ENCODE measurements at regions not wholly inside any gene's neighbourhood (a gene's known extent, or its start where the extent isn't known, plus 50 kb on each side); places are given as distances from the start of the nearest gene placed in this dataset.
"Not testable (repeated sequence)": the region's sequence is repeated elsewhere in the genome, so short reads cannot be mapped to it uniquely, and the experiment has no call there.

DNA sequence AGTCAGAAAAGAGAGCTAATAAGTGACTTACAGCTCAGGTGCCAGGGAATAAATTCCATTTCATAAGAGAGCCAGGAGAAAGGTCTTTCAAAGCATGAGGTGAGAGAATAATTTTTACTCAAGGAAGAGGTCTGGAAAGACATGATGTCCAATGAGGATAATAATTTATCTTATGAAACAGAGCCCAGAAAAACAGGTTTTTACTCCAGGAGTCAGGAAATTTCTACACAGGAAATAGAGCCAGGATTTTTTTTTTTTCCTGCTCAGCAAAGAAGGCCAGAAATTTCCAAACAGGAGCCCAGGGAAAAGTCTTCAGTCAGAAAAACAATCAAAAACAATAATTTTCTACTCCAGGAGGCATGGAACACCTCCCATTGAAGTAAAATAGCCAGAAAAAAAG, 1185.7 kb upstream of the TSPY4 start:
- no peak for DNase-seq

DNA sequence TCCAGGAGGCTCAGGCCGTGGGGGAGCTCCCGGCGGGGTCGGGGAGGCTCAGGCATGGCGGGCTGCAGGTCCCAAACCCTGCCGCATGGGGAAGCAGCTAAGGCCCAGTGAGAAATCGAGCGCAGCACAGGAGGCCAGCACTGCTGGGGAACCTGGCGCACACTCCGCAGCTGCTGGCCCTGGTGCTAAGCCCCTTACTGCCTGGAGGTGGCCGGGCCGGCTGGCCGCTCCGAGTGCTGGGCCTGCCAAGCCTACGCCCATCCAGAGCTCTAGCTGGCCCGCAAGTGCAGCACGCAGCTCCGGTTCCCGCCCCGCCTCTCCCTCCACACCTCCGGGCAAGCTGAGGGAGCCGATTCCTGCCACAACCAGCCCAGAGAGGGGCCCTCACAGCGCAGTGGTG, 1208.7 kb upstream of the TSPY4 start:
- no peak for DNase-seq

DNA sequence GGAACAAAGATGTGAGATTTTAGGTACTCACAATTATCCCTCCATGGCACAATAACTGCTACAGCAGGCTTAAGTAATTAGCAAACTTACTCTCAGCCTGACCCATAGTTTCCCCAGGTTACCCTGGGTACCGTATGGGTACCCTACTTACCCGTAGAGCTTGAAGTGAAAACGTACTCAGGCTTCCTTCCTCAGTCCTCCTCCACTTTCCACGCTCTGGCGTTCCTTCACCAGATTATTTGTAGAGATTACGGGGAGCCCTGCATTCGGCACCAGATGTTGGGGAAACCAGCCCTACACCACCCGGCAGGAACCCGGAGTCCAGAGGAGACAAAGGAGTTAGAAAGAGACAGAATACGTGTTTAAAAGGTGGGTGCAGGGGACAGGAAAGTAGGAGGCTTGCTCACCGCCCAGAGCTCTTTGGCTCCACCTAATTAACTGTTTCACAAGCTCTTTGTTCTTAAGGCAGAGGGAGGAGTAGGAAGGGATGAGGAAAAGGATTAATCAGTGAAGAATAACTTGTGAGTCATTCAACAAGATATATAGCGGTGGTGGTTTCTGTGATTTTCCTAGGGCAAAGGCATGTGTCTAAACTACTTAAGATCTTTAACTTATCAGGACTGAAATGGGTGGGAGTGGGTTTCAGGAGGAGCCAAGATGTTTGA, 1211.2 kb upstream of the TSPY4 start:
- DNase-seq: no peak

DNA sequence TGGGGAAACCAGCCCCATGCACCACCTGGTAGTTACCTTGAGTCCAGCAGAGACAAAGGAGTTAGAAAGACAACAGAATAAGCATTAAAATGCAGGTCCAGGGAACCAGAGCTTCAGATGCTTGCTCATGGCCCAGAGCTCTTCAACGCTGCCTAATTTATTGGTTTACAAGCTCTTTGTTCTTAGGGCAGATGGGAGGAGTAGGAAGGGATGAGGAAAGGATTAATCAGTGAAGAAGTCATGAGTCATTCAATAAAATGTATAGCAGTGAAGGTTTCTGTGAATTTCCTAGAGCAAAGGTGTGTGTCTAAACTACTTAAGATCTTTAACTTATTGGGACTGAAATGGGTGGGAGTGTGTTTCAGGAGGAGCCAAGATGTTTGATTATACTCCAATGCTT, 1210.3 kb upstream of the AMELY start:
- DNase-seq: no peak

DNA sequence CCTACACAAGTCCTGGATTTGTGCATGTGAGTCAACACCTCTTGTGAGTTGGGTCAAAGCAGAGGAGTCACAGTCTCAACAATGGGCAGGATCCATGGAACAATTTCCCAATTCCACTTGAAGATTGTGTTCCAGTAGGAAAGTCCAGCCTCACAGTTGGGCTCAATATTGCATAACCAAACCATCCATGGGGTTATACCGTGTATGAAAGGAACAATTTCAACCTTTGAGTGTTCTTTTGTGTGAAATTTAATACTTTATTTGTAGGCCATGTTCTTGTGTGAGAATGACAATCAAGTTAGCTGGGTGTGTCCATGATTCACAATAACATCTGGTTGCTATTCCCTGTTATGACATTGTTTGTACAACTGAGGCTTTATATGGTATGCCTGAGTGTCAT, 1182.9 kb upstream of the AMELY start:
- DNase-seq: no peak

DNA sequence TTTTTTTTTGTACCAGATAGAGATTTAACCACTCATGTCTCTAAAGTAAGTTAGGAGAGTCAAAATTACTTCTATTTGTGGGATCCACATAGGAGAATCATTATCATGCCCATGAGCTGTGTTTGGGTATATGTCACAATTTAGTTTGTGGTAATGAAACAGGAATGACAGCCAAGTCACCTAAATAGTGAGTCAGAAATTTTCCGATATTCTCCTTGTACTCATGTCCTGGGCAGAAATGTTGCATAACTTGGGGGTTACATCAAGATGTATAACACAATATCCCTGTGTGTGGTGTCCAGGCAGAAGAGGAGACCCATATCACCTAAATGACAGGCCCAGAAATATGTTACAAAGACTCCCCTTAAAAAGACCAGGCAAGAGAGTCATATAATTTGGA, 1181.4 kb upstream of the AMELY start:
- no peak for DNase-seq

DNA sequence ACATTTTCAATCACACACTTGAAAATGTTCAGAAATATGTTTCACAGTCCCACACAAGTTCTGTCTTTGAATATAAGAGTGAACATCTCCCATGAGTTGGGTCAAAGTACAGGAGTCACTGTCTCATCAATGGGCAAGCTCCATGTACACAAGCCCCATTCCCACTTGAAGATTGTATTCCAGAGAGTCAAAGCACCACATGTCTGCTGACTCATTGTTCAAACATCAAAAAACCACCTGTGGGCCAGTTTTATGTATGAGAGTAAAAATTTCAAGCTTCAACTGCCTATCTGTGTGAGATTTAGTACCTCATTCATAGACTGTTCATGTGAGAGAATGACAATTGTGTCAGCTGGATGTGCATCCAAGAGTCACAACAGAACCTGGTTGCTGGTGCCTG, 1174.4 kb upstream of the AMELY start:
- DNase-seq: no peak

DNA sequence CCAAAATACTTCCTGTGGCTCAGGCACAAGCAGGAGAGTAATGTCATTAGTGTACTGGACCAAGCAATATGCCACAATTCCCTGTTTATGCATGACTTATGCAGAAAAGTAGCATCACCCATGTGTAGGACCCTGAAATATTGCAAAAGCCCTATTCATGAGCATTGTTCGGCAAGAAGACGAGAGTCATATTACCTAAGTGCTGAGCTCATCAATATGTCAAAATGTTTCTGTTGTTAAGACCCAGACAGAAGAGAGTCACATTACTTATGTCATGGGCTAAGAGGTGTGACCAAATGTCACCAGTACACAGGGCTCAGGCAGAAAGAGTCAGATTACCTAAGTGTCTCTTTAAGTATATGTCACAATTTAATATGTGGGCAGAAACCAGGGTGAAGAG, 1172.6 kb upstream of the AMELY start:
- no peak for DNase-seq

DNA sequence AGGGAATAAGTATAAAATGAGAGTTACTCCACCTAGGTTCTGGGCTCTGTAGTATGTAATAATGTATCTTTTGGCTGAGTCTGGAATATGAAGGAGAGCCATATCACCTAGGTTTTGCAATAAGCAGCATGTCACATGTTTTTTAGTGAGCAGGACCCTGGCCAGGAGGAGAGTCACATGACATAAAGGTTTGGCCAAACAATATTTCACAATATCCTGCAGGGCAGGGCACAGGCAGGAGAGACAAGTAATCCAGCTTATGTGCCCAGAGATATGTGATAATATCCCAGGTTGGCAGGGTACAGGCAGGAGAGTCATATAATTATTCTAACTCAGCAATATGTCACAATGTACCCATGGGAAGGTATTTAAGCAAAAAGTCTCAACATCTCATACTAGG, 1169.6 kb upstream of the AMELY start:
- DNase-seq: no peak

DNA sequence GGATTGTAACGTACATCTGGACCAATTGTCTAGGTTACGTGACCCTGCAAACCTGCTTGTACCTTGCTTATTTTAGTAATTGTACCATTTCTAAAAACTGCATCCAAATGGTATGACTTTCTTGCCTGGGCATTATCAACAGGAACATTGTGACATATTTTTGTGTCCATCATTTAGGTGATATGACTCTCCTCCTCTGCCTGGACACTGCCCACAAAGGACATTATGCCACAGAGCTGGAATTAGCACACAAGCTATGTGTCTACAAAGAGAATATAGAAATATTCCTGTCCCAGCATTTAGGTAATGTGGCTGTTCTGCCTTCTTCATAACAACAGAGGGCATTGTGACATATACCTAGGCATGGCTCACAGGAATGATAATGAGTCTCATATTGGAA, 1153.7 kb upstream of the AMELY start:
- no peak for DNase-seq

DNA sequence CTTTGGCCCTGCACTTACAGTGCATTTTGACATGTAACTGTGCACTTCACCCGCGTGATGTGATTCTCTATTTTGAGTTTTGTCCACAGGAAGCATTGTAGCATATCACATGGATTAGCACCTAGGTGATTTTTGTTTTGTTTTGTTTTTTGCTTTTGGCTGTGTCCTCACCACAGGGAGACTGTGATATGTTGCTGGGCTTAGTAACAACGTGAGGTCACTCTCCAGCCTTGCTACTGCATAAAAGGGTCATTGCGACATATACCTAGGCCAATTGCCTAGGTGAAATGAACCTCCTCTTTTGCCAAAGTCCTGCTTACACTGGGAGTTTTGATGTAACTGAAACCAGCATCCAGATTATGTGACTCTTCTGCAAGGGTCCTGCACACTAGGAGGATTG, 1152.9 kb upstream of the AMELY start:
- no peak for DNase-seq

DNA sequence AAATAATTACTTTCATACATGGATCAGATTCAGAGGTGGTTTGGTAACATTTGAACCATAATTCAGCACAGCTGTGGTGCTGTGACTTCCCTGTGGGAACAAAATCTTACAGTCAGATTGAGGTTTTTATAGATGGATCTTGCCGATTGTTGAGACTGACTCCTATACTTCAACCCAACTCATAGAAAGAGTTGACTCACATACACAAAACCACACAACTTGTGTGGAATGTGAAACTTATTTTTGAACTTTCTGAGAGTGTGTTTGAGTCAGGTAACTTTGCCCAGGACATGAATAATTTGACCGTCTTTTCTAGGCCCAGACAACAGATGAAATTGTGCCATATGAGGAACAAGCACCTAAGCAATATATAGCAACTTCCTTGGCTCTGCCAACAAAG, 1152.4 kb upstream of the AMELY start:
- DNase-seq: no peak

DNA sequence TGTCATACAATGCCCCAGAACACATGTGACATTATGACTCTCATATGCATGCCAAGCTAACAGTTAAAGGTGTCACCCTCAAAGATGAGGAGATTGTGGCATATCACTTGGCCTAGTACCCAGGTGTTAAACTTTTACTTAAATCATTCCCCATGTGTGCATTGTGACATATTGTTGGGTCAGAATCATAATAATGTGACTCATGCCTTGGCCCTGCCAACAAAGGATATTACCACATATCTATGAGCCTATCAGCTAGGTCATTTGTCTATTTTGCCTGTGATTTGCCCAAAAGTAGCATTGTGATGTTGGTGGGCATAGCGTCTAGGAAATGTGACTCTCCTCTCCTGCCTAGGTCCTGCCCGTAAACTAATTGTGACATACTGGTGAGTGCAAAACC, 1147.1 kb upstream of the AMELY start:
- DNase-seq: no peak

DNA sequence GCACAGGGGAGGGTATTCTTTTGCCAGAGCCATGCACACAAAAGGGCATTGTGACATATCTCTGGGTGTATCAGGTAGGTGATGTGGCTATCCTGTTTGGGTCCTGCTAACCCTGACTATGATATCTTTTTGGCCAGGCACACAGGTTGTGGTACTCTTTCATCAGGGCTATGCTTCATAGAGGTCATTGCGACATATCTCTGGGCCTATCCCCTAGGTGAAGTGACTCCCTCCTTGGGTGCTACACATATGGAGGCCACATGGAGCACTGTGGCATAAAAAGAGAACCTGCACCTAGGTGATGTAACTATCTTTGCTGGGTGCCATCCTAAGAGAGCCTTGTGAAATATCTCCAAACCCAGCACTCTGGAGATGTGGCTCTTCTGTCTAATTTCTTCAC, 1139.8 kb upstream of the AMELY start:
- DNase-seq: no peak

DNA sequence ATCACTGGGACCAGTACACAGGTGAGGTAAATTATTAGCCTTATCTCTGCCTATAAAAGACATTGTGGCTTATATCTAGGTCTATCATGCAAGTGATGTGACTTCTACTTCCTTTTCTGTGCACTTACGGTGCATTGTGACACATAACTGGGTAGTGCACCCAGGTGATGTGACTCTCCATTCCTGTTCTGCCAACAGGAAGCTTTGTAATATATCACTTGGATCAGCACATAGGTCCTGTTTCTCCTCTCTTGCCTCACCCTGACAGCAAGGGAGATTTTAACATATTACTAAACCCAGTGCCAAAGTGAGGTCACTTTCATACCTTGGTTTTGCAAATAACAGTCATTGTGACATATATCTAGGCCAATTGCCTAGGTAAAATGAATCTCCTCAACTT, 1129.7 kb upstream of the AMELY start:
- no peak for DNase-seq

DNA sequence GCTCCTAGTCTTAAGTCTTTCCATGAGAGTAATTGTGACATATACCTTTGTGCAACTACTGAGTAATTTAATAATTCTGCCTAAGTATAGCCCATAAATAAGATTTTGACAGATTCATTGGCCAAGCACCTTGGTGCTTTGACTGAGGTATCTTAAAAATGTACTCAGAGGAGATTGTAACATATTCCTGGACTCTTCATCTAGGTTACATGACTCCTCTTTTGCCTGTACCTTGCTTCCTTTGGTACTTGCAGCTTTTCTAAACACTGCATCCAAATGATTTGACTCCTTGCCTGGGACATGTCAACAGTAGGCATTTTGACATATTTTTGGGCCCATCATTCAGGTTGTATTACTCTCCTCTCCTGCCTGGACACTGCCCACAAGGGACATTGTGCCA, 1125.0 kb upstream of the AMELY start:
- no peak for DNase-seq

DNA sequence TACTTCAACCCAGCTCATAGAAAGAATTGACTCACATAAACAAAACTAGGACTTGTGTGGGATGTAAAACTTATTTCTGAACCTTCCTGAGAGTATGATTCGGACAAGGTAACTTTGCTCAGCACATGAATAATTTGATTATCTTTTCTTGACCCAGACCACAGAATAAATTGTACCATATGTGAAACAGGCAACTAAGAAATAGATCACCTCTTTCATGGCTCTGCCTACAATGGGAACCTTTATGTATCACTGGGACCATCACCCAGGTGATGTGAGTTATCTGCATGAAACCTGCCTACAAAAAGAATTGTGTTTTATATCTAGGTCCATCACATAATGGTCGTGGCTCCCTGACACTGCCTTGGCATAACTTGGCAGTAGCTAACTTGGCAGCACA, 1124.1 kb upstream of the AMELY start:
- DNase-seq: no peak

DNA sequence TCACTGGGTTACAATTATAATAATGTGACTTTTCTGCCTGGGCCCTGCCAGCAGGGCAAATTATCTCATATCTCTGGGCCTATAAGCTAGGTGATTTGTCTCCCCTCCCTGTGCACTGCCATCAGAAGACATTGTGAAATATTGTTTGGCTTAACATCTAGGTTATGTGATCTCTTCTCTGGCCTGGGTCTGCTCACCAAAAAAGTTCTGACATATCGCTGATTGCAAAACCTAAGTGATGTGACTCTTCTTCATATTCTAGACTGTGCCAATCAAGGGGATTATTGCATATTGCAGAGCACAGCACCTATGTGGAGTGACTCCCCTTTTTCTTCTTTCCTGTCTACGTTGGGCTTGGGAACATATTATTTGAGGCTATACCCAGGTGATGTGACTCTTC, 1123.1 kb upstream of the AMELY start:
- no peak for DNase-seq

DNA sequence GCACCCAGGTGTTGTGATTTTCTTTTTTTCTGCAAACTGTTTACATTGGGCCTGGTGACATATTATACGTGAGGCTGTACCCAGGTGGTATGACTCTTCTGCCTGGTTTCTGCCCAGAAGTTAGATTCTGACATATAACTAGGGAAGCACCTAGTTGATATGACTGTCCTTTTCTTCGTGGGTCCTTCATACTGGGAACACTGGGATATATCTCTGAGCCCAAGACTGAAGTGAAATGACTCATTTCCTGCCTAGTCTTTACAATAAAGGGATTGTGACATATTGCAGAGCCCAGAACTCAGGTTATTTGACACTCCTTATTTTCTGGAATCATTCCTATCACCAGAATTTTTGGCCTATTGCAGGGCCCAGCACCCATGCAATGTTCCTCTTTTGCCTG, 1121.6 kb upstream of the AMELY start:
- DNase-seq: no peak

DNA sequence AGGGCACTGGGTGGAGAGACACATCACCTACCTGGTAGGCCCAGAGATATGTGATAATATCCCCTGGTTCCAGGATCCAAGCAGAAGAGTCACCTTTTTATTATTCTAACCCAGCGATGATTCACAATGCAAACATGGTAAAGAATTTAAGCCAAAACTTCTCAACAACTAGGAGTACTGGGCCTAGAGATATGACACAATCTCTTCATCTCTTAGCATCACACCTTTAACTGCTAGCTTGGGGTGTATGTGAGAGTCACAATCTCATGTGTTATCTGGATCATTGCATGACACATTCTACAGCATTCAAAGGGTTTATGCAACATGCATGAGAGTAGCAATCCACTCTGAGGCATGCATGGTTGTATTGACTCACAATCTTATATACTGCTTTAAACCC, 1109.0 kb upstream of the AMELY start:
- DNase-seq: no peak

DNA sequence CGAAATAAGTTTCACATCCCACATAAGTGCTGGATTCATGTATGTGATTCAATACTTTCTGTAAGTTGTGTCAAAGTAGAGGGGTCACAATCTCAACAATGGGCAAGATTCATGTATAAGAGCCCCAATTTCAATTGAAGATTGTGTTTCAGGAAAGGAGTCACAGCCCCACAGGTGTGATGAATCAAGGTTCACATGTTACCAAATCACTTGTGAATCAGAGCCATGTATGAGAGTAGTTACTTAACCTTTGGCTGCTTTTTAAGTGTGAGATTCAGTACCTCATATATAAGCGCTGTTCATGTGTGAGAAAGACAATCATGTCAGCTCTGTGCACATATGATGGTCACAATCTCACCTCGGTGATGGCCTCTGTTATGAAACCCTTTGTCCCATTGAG, 1100.0 kb upstream of the AMELY start:
- no peak for DNase-seq

DNA sequence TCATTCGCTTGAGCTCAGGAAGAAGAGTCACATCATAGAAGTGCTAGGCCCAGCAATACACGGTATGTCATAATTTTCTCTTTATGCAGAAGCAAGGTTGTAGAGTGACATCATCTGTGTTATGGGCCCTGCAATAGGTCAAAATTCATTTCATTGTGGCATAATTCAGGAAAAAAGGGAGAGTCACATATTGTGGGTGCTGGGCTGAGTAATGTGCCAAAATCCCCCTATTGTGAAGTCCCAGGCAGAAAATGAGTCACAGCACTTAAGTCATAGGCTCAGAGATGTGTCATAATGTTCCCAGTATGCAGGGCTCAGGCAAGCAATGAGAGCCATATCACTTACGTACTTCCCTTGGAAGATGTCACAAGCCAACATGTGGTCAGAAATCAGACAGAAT, 1092.6 kb upstream of the AMELY start:
- no peak for DNase-seq

DNA sequence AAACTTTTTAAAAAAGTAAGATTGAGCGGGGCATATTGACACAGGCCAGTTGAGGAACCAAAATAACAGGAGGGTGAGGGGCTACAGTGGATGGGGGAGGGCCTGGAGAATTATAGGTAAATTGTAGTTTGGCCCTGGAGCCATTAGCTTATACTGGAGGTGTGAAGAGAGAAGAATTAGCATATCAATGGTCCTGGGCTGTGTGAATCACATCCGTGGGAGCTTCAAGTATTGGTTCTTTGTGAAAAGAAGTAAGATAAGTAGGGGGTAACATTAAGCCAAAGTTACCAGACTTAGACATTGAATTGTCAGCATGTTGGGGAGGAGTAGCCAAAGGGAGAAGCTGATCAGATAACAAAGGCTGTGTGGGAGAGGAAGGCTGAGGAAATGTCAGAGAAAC, 1085.2 kb upstream of the AMELY start:
- DNase-seq: no peak

DNA sequence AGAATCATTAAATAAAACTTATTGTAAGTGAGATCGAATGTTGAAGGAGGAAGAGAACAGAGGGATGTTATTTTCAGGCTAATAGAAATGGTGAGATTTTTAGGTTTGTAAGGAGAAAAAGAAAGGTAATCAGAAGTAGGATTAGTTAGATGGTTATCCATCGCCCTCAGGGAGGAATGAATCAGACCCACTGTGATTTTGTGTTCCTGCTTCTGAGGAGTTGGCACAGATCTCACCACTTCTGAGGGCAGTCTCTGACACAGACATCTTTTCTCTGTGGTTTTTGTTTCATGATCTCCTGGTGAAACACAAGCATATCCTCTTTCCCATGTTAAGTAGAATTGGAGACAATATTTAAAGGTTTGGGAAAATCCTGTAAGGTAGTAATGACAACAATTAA, 1083.2 kb upstream of the AMELY start:
- DNase-seq: not testable (repeated sequence)

DNA sequence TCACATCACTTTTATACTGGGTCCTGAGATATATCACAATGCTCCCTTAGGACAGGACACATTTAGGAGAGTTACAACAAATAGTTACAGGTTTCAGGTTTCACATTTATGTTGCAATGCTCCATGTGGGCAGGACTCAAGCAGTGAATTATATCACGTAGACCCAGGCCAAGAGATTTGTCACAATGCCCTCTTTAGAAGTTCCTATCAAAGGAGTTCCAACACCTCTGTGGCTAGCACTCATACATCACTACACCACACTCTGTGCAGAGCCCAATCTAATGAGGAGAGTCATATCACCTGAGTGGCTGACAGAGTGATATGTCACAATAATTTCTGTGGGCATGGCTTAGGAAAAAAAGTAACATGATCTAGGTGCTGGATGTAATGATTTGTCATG, 1068.2 kb upstream of the AMELY start:
- DNase-seq: no peak

DNA sequence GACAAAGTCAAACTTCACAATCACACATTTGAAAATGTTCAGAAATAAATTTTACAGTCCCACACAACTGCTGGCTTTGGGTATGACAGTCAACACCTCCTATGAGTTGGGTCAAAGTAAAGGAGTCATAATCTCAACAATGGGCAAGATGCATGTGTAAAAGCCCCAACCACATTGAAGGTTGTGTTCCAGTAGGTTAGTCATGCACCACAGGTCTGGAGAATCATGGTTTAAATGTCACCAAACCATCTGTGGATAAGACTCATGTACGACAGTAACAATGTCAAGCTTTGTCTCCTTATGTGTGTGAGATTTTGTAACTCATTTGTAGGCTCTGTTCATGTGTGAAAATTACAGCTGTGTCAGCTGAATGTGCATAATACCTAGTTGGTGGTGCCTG, 1065.7 kb upstream of the AMELY start:
- no peak for DNase-seq
